ENCODE measurements at regions not wholly inside any gene's neighbourhood (a gene's known extent, or its start where the extent isn't known, plus 50 kb on each side); places are given as distances from the start of the nearest gene placed in this dataset.

DNA sequence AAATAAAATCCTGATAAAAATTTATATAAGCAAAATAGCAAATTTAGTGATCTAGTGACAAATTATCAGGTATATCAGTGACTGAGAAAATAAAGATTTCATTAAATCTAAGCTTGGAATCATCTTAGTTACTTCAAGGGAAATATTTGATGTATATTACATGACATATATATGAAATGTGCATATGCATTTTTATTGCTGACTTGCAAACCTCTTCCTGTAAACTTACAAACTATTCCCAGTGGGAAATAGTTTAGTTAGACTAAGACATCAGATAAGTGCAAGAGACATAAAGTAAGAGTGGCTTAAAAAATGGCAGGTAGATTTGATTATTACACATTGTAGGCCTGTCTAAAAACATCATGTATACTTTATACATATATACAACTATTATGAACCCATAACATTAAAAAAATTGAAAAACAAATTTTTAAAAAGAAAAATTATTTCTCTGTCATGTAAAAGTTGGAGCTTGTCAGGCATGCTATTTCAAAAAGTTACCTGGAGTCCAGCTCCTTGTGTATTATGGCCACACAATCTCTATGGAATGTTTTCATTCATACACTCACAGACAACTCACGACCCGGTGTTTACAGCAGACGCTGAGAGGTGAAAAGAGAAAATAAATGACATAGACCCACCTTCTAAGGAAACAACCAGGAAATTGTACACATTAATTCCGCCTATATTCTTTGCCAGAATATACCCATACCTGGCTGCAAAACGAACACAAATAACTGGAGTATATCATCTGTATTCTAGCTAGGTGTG, 724.5 kb downstream of the SLITRK6 start:
- TF ChIP-seq, protein P1, sequence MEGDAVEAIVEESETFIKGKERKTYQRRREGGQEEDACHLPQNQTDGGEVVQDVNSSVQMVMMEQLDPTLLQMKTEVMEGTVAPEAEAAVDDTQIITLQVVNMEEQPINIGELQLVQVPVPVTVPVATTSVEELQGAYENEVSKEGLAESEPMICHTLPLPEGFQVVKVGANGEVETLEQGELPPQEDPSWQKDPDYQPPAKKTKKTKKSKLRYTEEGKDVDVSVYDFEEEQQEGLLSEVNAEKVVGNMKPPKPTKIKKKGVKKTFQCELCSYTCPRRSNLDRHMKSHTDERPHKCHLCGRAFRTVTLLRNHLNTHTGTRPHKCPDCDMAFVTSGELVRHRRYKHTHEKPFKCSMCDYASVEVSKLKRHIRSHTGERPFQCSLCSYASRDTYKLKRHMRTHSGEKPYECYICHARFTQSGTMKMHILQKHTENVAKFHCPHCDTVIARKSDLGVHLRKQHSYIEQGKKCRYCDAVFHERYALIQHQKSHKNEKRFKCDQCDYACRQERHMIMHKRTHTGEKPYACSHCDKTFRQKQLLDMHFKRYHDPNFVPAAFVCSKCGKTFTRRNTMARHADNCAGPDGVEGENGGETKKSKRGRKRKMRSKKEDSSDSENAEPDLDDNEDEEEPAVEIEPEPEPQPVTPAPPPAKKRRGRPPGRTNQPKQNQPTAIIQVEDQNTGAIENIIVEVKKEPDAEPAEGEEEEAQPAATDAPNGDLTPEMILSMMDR (conservative IDR thresholded peaks at IDR 0.05; ENCODE audit: low read depth, low read length), result no peak
- TF ChIP-seq CHD1 (IDR thresholded peaks at IDR 0.05; ENCODE audit: low read depth, low read length), result no peak
- TF ChIP-seq RCOR1 (IDR thresholded peaks at IDR 0.05; ENCODE audit: insufficient replicate concordance, low read length), result no peak
- no peak for TF ChIP-seq POLR2A (IDR thresholded peaks at IDR 0.05; ENCODE audit: low read depth, low read length)
- TF ChIP-seq MXI1 (IDR thresholded peaks at IDR 0.05; ENCODE audit: borderline replicate concordance, low read depth, low read length), result no peak
- no peak for TF ChIP-seq NFE2L2 (IDR thresholded peaks at IDR 0.05; ENCODE audit: low read depth, low read length)

All from IMR-90 (cell line).